ENCODE measurements at regions not wholly inside any gene's neighbourhood (a gene's known extent, or its start where the extent isn't known, plus 50 kb on each side); places are given as distances from the start of the nearest gene placed in this dataset.

DNA sequence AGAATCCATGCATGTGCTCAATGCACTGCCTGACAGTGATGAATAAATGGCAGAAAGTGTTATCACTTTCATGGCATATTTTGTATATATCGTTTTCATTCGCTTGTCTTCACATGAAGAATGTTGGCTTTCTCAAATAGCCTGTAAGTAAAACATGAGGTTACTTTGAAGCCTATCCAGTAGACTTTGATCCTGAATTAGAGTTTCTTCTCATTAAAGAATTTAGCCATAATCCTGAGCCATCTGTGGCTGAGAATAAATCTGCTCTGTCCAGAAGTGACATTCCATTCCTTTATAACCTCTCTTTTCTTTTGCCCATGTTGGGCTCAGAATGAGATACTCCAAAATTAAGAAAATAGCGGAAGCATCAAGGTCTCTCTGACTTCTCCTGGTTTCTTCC, 1071.7 kb upstream of the TENM4 start:
- no peaks in the 10 kb centered on the region for H3K27me3 ChIP-seq (replicated peaks)
- no peaks in the 10 kb centered on the region for H3K36me3 ChIP-seq (replicated peaks)
- H3K27ac ChIP-seq, result no peak overlapping the region
- no peak for DNase-seq
- in situ Hi-C loops (cut with HindIII; ENCODE audit: low pct_ligation_motif_present, low sequenced_read_pairs), result no loop called here
- TF ChIP-seq, protein P1, sequence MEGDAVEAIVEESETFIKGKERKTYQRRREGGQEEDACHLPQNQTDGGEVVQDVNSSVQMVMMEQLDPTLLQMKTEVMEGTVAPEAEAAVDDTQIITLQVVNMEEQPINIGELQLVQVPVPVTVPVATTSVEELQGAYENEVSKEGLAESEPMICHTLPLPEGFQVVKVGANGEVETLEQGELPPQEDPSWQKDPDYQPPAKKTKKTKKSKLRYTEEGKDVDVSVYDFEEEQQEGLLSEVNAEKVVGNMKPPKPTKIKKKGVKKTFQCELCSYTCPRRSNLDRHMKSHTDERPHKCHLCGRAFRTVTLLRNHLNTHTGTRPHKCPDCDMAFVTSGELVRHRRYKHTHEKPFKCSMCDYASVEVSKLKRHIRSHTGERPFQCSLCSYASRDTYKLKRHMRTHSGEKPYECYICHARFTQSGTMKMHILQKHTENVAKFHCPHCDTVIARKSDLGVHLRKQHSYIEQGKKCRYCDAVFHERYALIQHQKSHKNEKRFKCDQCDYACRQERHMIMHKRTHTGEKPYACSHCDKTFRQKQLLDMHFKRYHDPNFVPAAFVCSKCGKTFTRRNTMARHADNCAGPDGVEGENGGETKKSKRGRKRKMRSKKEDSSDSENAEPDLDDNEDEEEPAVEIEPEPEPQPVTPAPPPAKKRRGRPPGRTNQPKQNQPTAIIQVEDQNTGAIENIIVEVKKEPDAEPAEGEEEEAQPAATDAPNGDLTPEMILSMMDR (IDR thresholded peaks at IDR 0.05; ENCODE audit: low read depth, low read length, missing control alignments), result no peak
- H3K4me3 ChIP-seq (ENCODE audit: low read depth, low read length), result no peak overlapping the region

DNA sequence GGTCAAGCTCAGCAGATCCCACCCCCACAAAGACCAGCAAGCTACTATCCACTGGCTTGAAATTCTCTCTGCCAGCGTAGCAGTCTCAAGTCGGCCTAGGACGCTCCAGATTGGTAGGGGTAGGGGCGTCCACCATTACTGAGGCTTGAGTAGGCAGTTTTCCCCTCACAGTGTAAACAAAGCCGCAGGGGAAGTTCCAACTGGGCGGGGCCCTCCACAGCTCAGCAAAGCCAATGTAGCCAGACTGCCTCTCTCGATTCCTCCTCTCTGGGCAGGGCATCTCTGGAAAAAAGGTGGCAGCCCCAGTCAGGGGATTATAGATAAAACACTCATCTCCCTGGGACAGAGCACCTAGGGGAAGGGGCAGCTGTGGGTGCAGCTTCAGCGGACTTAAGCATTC, 1064.9 kb upstream of the TENM4 start:
- H3K36me3 ChIP-seq (replicated peaks), result no peaks in the 10 kb centered on the region
- in situ Hi-C loops (cut with HindIII; ENCODE audit: low pct_ligation_motif_present, low sequenced_read_pairs), result no loop called here
- no peak overlapping the region for H3K4me3 ChIP-seq (ENCODE audit: low read depth, low read length)
- no peak overlapping the region for H3K27ac ChIP-seq
- DNase-seq, result no peak
- no peaks in the 10 kb centered on the region for H3K27me3 ChIP-seq (replicated peaks)
- TF ChIP-seq, protein P1 (IDR thresholded peaks at IDR 0.05; ENCODE audit: low read depth, low read length, missing control alignments), result no peak

DNA sequence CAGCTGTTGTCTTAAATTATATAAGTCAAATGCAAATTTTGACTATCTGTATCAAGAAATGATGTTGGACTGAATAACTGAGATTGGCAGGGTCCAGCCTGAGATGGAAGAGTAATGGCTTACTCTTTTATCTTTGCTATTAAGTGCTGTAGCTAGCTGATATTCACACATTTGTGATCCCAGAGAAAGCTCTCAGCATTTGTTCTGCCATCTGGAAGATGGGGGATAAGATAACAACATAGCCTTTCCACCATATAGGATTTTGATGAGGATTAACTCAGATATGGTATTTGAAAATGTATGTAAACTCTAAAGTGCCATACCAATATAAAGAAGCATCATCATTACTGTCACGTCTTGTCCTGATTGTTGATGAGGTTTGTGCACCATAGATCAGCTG, 1063.2 kb upstream of the TENM4 start:
- H3K36me3 ChIP-seq (replicated peaks), result no peaks in the 10 kb centered on the region
- in situ Hi-C loops (cut with HindIII; ENCODE audit: low pct_ligation_motif_present, low sequenced_read_pairs), result no loop called here
- TF ChIP-seq, protein P1 (IDR thresholded peaks at IDR 0.05; ENCODE audit: low read depth, low read length, missing control alignments), result no peak

DNA sequence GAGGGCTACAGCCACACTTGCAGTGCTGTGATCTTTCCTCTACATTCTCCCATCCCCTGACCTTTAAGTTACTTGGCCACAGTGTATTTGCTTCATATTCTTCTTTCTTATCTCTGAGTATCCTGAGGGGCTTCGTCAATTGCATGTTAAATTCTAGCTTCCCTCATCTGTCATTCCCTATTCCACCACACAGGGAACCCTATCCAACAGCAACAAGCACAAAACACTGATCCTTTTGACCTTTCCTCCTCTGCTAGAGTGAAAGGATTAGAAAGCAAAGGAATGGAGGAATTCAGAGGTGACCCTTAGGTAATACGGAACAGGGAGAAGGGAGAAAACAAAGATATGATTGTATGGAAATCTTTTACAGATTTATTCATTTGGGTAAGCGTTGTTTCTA, 1061.7 kb upstream of the TENM4 start:
- in situ Hi-C loops (cut with HindIII; ENCODE audit: low pct_ligation_motif_present, low sequenced_read_pairs), result no loop called here
- Histone ChIP-seq H3K4me3 (ENCODE audit: low read depth, low read length) (no peak overlapping the region), H3K27ac (no peak overlapping the region), H3K36me3 (replicated peaks) (no peaks in the 10 kb centered on the region), H3K27me3 (replicated peaks) (no peaks in the 10 kb centered on the region)
- DNase-seq, result no peak
- TF ChIP-seq, protein P1 (IDR thresholded peaks at IDR 0.05; ENCODE audit: low read depth, low read length, missing control alignments), result no peak

More for the DNA sequence above, 1063.2 kb upstream of the TENM4 start:
- Histone ChIP-seq H3K4me3 (ENCODE audit: low read depth, low read length) (no peak overlapping the region), H3K27me3 (replicated peaks) (no peaks in the 10 kb centered on the region), H3K27ac (no peak overlapping the region)
- no peak for DNase-seq

DNA sequence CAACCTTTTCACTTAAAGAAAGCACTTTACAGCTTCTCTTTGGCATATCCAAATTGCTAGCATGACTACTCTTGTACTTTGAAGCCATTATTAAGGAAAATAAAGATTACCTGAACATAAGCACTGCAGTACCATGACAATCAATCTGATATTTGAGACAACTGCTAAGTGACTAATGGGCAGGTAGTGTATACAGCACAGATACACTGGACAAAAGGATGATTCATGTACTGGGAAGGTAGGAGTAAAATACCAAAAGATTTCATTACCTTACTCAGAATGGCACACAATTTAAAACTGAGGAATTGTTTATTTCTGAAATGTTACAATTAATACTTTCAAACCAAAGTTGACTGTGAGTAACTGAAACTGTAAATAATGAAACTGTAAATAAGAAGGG, 1054.3 kb upstream of the TENM4 start:
- DNase-seq, result no peak
- Histone ChIP-seq H3K27ac (no peak overlapping the region), H3K4me3 (ENCODE audit: low read depth, low read length) (no peak overlapping the region), H3K36me3 (replicated peaks) (no peaks in the 10 kb centered on the region), H3K27me3 (replicated peaks) (no peaks in the 10 kb centered on the region)
- in situ Hi-C loops (cut with HindIII; ENCODE audit: low pct_ligation_motif_present, low sequenced_read_pairs), result no loop called here
- TF ChIP-seq, protein P1 (IDR thresholded peaks at IDR 0.05; ENCODE audit: low read depth, low read length, missing control alignments), result no peak

DNA sequence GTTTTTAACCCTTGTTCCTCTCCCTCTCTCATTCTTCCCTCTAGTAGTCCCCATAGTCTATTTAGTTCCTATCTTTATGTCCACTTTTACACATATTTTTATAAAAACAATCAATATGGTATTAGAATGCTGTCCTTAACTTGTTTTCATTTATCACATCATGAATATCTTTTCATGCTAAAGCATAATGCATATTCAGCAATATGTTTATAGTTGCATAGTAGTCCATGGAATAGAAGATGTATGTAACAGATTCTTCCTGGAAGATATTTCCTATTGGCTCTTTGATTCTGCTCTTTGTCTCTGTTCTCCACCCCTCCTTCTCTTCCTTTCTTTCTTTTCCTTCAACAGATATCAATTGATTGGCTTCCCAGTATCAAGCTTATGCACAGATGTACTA, 1047.1 kb upstream of the TENM4 start:
- Histone ChIP-seq H3K27ac (no peak overlapping the region), H3K36me3 (replicated peaks) (no peaks in the 10 kb centered on the region), H3K4me3 (ENCODE audit: low read depth, low read length) (no peak overlapping the region), H3K27me3 (replicated peaks) (no peaks in the 10 kb centered on the region)
- no peak for DNase-seq
- TF ChIP-seq, protein P1 (IDR thresholded peaks at IDR 0.05; ENCODE audit: low read depth, low read length, missing control alignments), result no peak
- in situ Hi-C loops (cut with HindIII; ENCODE audit: low pct_ligation_motif_present, low sequenced_read_pairs), result no loop called here

All from brain microvascular endothelial cell (primary cell).